ENCODE measurements at regions not wholly inside any gene's neighbourhood (a gene's known extent, or its start where the extent isn't known, plus 50 kb on each side); places are given as distances from the start of the nearest gene placed in this dataset.
"Not testable (repeated sequence)": the region's sequence is repeated elsewhere in the genome, so short reads cannot be mapped to it uniquely, and the experiment has no call there.

DNA sequence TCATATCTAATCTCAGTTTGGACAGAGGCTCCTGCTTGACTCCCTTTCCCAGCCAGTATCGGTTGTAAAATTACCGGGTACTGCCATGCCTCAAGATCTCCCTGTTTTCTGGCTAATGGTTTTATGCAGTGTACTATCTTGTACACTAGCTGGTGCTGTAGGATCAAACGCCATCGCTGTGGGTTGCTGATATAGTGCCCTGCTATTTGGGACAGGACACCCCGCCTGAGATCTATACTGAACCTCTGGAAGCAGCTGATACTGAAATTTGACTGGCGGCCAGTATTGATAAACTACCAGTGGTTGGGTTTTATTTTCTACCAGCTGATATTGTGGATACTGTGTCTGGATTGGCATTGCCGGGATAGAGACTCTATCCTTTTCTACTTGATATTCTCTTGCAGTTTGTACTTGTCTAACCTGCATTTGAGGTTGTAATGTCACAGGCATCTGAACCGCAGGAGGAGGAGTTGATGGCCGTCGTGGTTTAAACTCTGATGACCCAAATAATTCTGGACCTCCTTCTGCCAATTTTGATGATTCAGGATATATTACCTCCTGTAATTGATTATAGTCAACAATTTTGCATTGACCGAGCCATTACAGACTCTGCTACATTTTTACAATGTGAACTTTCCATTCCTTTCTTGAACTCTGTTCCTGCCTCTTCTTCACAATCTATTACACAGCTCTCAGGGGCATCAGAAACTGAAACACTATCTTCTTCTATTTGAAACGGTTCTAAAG, 112.5 kb upstream of the LARP1 start:
- 39 to 72% methylated on average over 8 to 12 of the region's 12 CpGs for WGBS, 2 donors (ENCODE audit: low coverage in 1 of 2)
- Histone ChIP-seq H3K4me1 (peaks cover 0 to 11% (median 0%) of the 10 kb centered on the region in 3 donors), H3K36me3 (no peaks in the 10 kb centered on the region), H3K9me3 (no peaks in the 10 kb centered on the region), H3K27ac (no peak overlapping the region), H3K4me3 (no peak overlapping the region), H3K27me3 (peaks cover 12% of the 10 kb centered on the region)
- peak; percentile 36 for ATAC-seq
- TF ChIP-seq EP300 (IDR thresholded peaks at IDR 0.05) = no peak
- TF ChIP-seq CTCF (IDR thresholded peaks at IDR 0.05) = peak in 3 of 4 experiments; percentile 25 to 44 (median 28)

- WGBS, 2 donors (ENCODE audit: low coverage in 1 of 2) = 53 to 58% methylated on average over 2 to 3 of the region's 4 CpGs
- H3K27ac ChIP-seq, H3K36me3 ChIP-seq, ATAC-seq, H3K4me3 ChIP-seq, H3K4me1 ChIP-seq, H3K9me3 ChIP-seq, H3K27me3 ChIP-seq: not testable (repeated sequence)
- peak in 3 of 4 experiments; percentile 41 to 52 (median 46) for TF ChIP-seq CTCF (IDR thresholded peaks at IDR 0.05)
These were observed 114.9 kb upstream of the LARP1 start for GRCh38 chr5:154640213-154640831.

DNA sequence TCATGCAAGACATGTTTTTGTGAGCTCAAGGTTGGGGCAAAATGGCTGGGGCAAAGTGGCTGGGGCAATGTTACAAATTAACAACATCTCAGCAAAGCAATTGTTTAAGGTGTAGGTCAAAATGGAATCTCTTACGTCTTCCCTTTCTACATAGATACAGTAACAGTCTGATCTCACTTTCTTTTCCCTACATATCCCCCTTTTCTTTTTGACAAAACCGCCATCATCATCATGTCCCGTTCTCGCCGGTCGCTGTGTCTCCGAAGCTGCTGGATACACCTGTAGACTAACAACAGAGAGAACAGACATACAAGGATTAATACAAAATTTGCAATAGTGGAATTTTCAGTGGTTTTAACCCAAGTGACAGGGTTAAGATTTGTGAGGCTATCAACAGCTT, 118.4 kb upstream of the LARP1 start:
- H3K27me3 ChIP-seq, ATAC-seq: not testable (repeated sequence)
- WGBS, 2 donors (ENCODE audit: low coverage in 1 of 2) = 88 to 94% methylated on average over 2 to 7 of the region's 7 CpGs

GRCh38 chr5:154636271-154636670, 118.9 kb upstream of the LARP1 start:
- not testable (repeated sequence) for H3K36me3 ChIP-seq, H3K4me1 ChIP-seq, H3K27ac ChIP-seq, H3K4me3 ChIP-seq, ATAC-seq, H3K27me3 ChIP-seq, H3K9me3 ChIP-seq
- 60 to 93% methylated on average over 2 to 7 of the region's 12 CpGs for WGBS, 2 donors (ENCODE audit: low coverage in 1 of 2)

More for the DNA sequence above, 118.4 kb upstream of the LARP1 start:
- not testable (repeated sequence) for H3K4me1 ChIP-seq, H3K36me3 ChIP-seq, H3K27ac ChIP-seq, H3K9me3 ChIP-seq, H3K4me3 ChIP-seq

GRCh38 chr5:154633744-154634143, 121.4 kb upstream of the LARP1 start:
- not testable (repeated sequence) for H3K9me3 ChIP-seq, ATAC-seq, H3K27me3 ChIP-seq, H3K4me3 ChIP-seq, H3K4me1 ChIP-seq, H3K27ac ChIP-seq, H3K36me3 ChIP-seq
- WGBS, 2 donors (ENCODE audit: low coverage in 1 of 2) = 50 to 71% methylated on average over 2 to 4 of the region's 4 CpGs

DNA sequence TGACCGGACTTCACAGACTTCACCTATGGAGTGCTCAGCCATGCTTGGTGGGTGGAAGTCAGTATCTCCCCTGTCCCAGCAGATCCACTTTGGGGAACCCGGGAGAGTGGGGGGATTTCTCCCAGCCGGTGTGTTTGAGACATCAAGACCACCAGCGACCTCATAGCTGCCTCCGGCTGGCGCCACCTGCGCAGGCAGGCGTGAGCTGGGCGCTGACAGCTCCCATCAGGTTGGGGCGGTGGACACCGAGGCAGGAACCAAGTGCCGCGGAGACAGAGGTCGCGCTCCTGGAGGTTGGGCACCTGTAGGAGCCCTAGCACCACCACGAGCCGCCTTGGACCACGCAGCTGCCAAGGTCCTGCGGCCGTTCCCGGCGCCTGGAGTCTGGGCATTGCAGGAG, 124.0 kb upstream of the LARP1 start:
- no peak overlapping the region for H3K4me3 ChIP-seq
- ATAC-seq = no peak
- TF ChIP-seq EP300 (IDR thresholded peaks at IDR 0.05) = no peak
- TF ChIP-seq POLR2A (IDR thresholded peaks at IDR 0.05) = no peak
- TF ChIP-seq CTCF (IDR thresholded peaks at IDR 0.05) = no peak
- TF ChIP-seq POLR2AphosphoS5 (IDR thresholded peaks at IDR 0.05) = no peak
- no peaks in the 10 kb centered on the region for H3K9me3 ChIP-seq
- 89 to 100% methylated on average over 1 to 10 of the region's 22 CpGs for WGBS, 2 donors (ENCODE audit: low coverage in 1 of 2)
- peaks cover 8% of the 10 kb centered on the region for H3K27me3 ChIP-seq
- no peaks in the 10 kb centered on the region for H3K4me1 ChIP-seq
- H3K27ac ChIP-seq = no peak overlapping the region
- no peaks in the 10 kb centered on the region for H3K36me3 ChIP-seq
